Retinal pigment epithelial cell (primary cell): ENCODE measurements at regions not wholly inside any gene's neighbourhood (a gene's known extent, or its start where the extent isn't known, plus 50 kb on each side); places are given as distances from the start of the nearest gene placed in this dataset.

ENCODE experiments used
- DNase-seq: peaks from one replicate; pipeline ENCODE4 v3.0.0-alpha.2; 2010; ENCODE audit warnings: low read depth
- H3K4me3 ChIP-seq: 2 replicates; pipeline ENCODE4 v1.5.1; 2011; ENCODE audit warnings: mild to moderate bottlenecking, low read length, control low read depth, moderate library complexity
- CTCF ChIP-seq: conservative IDR thresholded peaks from 2 replicates; pipeline ENCODE4 v1.5.1; 2011; ENCODE audit warnings: low read depth, low read length, control low read depth, inconsistent platforms

- no peak for TF ChIP-seq CTCF
- H3K4me3 ChIP-seq: no peak overlapping the region
- DNase-seq: no peak
Observed at GRCh38 chr2:194345347-194345746, 1311.7 kb upstream of the SLC39A10 start.

- TF ChIP-seq CTCF: no peak
- DNase-seq: no peak
- H3K4me3 ChIP-seq: no peak overlapping the region
Observed at GRCh38 chr2:194343167-194343566, 1313.9 kb upstream of the SLC39A10 start.

- no peak for TF ChIP-seq CTCF
- DNase-seq: no peak
- H3K4me3 ChIP-seq: no peak overlapping the region
Observed at GRCh38 chr2:194332799-194333490, 1324.1 kb upstream of the SLC39A10 start.

- TF ChIP-seq CTCF: no peak
- no peak overlapping the region for H3K4me3 ChIP-seq
- DNase-seq: no peak
Observed at GRCh38 chr2:194328456-194328855, 1328.6 kb upstream of the SLC39A10 start.

- DNase-seq: no peak
- H3K4me3 ChIP-seq: no peak overlapping the region
- no peak for TF ChIP-seq CTCF
Observed at GRCh38 chr2:194327196-194327888, 1329.7 kb upstream of the SLC39A10 start.

- DNase-seq: no peak
- H3K4me3 ChIP-seq: no peak overlapping the region
- TF ChIP-seq CTCF: no peak
Observed at GRCh38 chr2:194323740-194324139, 1333.3 kb upstream of the SLC39A10 start.

GRCh38 chr2:194320520-194320919 lies 1336.5 kb upstream of the SLC39A10 start:
- no peak for TF ChIP-seq CTCF
- no peak overlapping the region for H3K4me3 ChIP-seq
- DNase-seq: no peak
